ENCODE measurements at regions not wholly inside any gene's neighbourhood (a gene's known extent, or its start where the extent isn't known, plus 50 kb on each side); places are given as distances from the start of the nearest gene placed in this dataset.

- intact Hi-C loops (cut with DNase I): no loop called here
Measured at GRCh38 chr1:213681788-213682340, 305.9 kb upstream of the PROX1 start.

GRCh38 chr1:213683529-213683928, 304.2 kb upstream of the PROX1 start:
- ATAC-seq: no peak
- Histone ChIP-seq H3K9me3 (no peaks in the 10 kb centered on the region), H3K4me3 (no peak overlapping the region), H3K36me3 (no peaks in the 10 kb centered on the region), H3K27ac (no peak overlapping the region), H3K27me3 (no peaks in the 10 kb centered on the region), H3K4me1 (no peaks in the 10 kb centered on the region)
- intact Hi-C loops (cut with DNase I): no loop called here
- TF ChIP-seq CTCF (IDR thresholded peaks at IDR 0.05): no peak
- DNase-seq: no peak

More at GRCh38 chr1:213681788-213682340, 305.9 kb upstream of the PROX1 start:
- H3K4me1 ChIP-seq: no peaks in the 10 kb centered on the region
- no peak overlapping the region for H3K27ac ChIP-seq
- no peaks in the 10 kb centered on the region for H3K27me3 ChIP-seq
- H3K36me3 ChIP-seq: no peaks in the 10 kb centered on the region
- no peak overlapping the region for H3K4me3 ChIP-seq
- no peak for TF ChIP-seq CTCF (IDR thresholded peaks at IDR 0.05)
- DNase-seq (no peak), ATAC-seq (no peak)
- no peaks in the 10 kb centered on the region for H3K9me3 ChIP-seq

GRCh38 chr1:213684454-213684853, 303.3 kb upstream of the PROX1 start:
- Histone ChIP-seq H3K4me1 (no peaks in the 10 kb centered on the region), H3K9me3 (no peaks in the 10 kb centered on the region), H3K36me3 (no peaks in the 10 kb centered on the region), H3K27me3 (no peaks in the 10 kb centered on the region), H3K27ac (no peak overlapping the region), H3K4me3 (no peak overlapping the region)
- DNase-seq: no peak
- ATAC-seq: no peak
- intact Hi-C loops (cut with DNase I): no loop called here
- TF ChIP-seq CTCF (IDR thresholded peaks at IDR 0.05): no peak

- no peak for TF ChIP-seq CTCF (IDR thresholded peaks at IDR 0.05)
- no peak overlapping the region for H3K27ac ChIP-seq
- no peaks in the 10 kb centered on the region for H3K27me3 ChIP-seq
- intact Hi-C loops (cut with DNase I): no loop called here
- H3K4me1 ChIP-seq: no peaks in the 10 kb centered on the region
- H3K4me3 ChIP-seq: no peak overlapping the region
- DNase-seq: no peak
- no peaks in the 10 kb centered on the region for H3K36me3 ChIP-seq
- no peak for ATAC-seq
- no peaks in the 10 kb centered on the region for H3K9me3 ChIP-seq
Measured at GRCh38 chr1:213685992-213686582, 301.7 kb upstream of the PROX1 start.

- H3K4me1 ChIP-seq: no peaks in the 10 kb centered on the region
- no peak for DNase-seq
- no peaks in the 10 kb centered on the region for H3K36me3 ChIP-seq
- no peaks in the 10 kb centered on the region for H3K27me3 ChIP-seq
- H3K4me3 ChIP-seq: no peak overlapping the region
- no peak overlapping the region for H3K27ac ChIP-seq
- no peak for TF ChIP-seq CTCF (IDR thresholded peaks at IDR 0.05)
- no peaks in the 10 kb centered on the region for H3K9me3 ChIP-seq
- intact Hi-C loops (cut with DNase I): no loop called here
- no peak for ATAC-seq
Measured at GRCh38 chr1:213686983-213687382, 300.8 kb upstream of the PROX1 start.

All from left lung (tissue), 4 donors.